GM12873 (cell line): ENCODE measurements at regions not wholly inside any gene's neighbourhood (a gene's known extent, or its start where the extent isn't known, plus 50 kb on each side); places are given as distances from the start of the nearest gene placed in this dataset.

Source experiments
- CTCF ChIP-seq: IDR thresholded peaks from 2 replicates; pipeline ENCODE4 v1.5.1; 2012; ENCODE audit warnings: low read depth, mild to moderate bottlenecking, moderate library complexity, low read length, control low read depth; ENCODE audit not compliant: insufficient read depth; ENCODE audit errors: missing control alignments

DNA sequence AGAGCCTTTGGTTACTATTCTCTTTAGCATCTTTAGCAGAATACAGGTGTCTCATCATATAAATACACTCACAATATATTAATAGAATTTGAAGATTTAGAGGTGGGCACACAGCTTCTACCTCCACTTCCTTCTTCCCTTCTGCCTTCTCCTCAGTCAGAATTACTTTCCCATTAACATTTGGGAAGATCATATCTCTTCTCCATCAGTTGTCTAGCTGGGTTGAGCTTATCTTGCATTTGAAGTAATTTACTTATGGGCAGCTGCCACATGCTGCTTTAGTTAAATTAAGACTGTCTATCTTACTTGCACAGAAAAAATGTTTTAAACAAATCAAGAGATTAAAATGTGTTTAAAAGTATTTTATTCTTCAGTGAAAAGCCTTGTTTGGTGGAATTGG is 110.1 kb upstream of the ASIC2 start:
- no peak for TF ChIP-seq CTCF

- TF ChIP-seq CTCF, result no peak
Observed at GRCh38 chr17:33404070-33404819, 111.2 kb upstream of the ASIC2 start.

GRCh38 chr17:33416131-33416530 is 123.0 kb upstream of the ASIC2 start:
- no peak for TF ChIP-seq CTCF

DNA sequence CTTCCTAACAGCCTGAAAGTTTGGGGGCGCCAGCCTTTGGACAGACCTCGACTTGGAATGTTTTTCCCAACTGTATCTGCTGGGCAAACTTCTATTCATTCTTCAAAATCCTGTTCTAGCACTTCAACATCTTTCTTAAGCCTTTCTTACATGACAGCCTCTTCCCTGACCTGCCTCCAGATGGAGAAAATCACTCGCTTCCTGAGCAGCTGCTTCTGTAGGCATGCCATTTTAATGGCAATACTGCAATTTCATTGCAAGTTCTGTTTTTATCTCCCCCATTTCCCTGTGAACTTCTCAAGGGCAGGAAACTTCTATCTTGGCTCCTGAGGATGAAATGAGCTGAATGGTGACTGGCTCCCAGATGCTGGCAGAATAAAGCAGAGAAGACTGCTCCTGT is 128.8 kb upstream of the ASIC2 start:
- no peak for TF ChIP-seq CTCF

DNA sequence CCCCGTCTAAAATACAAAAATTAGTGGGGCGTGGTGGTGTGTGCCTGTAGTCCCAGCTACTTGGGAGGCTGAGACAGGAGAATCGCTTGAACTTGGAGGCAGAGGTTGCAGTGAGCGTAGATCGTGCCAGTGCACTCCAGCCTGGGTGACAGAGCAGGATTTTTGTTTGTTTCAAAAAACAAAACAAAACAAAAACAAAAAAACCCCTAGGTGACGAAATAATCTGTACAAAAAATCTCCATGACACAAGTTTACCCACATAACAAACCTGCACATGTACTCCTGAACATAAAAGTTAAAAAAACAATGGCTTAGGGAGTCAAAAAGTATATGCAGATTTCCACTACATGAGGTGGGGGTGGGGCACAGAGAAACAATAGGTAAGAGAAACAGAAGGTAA is 140.5 kb upstream of the ASIC2 start:
- no peak for TF ChIP-seq CTCF

DNA sequence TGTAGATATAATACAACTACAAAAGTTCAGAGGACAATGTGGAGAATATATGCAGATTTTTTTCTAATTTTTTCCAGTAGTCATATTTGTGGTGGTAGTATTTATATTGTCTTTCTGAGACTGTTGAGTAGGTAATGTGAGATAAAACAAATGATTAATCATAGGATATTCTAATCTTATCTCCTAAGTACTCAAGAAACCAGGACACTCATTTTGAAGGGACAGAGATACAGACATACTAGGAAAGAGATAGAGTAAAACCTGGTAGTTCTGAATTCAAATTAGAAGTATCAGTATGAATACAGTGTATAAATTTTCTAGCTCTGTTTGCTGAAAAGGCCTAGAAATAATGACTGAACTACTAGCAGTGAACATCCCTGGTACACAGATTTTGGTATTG is 141.7 kb upstream of the ASIC2 start:
- TF ChIP-seq CTCF, result no peak

GRCh38 chr17:33435721-33436301 is 142.7 kb upstream of the ASIC2 start:
- TF ChIP-seq CTCF, result no peak
